Neuronal stem cell (in vitro differentiated cells): ENCODE measurements at regions not wholly inside any gene's neighbourhood (a gene's known extent, or its start where the extent isn't known, plus 50 kb on each side); places are given as distances from the start of the nearest gene placed in this dataset.
"Not testable (repeated sequence)": the region's sequence is repeated elsewhere in the genome, so short reads cannot be mapped to it uniquely, and the experiment has no call there.

ENCODE experiments used
- DNase-seq: peaks from one replicate; pipeline ENCODE4 v3.0.0-alpha.2; 2013; ENCODE audit warnings: low spot score
- H2AFZ ChIP-seq: one replicate; pipeline ENCODE4 v1.6.1; 2013; ENCODE audit warnings: mild to moderate bottlenecking, low read length, inconsistent platforms
- H2AK5ac ChIP-seq: 2 replicates; pipeline ENCODE4 v1.6.1; 2013; ENCODE audit warnings: low read depth, mild to moderate bottlenecking, inconsistent platforms, low read length, moderate library complexity, mixed read lengths
- H2BK120ac ChIP-seq: 2 replicates; pipeline ENCODE4 v1.6.1; 2013; ENCODE audit warnings: low read depth, mild to moderate bottlenecking, inconsistent platforms, low read length, moderate library complexity, mixed read lengths
- H2BK12ac ChIP-seq: one replicate; pipeline ENCODE4 v1.6.1; 2013; ENCODE audit warnings: low read length, inconsistent platforms
- H2BK15ac ChIP-seq: 2 replicates; pipeline ENCODE4 v1.6.1; 2013; ENCODE audit warnings: mild to moderate bottlenecking, low read length, inconsistent platforms, mixed read lengths
- H2BK5ac ChIP-seq: one replicate; pipeline ENCODE4 v1.6.1; 2013; ENCODE audit warnings: inconsistent platforms, mild to moderate bottlenecking, low read length, moderate library complexity
- H3K14ac ChIP-seq: one replicate; pipeline ENCODE4 v1.6.1; 2013; ENCODE audit warnings: low read length, inconsistent platforms
- H3K18ac ChIP-seq: 2 replicates; pipeline ENCODE4 v1.6.1; 2013; ENCODE audit warnings: low read length, inconsistent platforms
- H3K23ac ChIP-seq: 2 replicates; pipeline ENCODE4 v1.6.1; 2013; ENCODE audit warnings: low read depth, mild to moderate bottlenecking, mixed read lengths, low read length, inconsistent platforms; ENCODE audit not compliant: poor library complexity
- H3K27ac ChIP-seq: replicated peaks from 3 replicates; pipeline ENCODE4 v1.5.1; 2013; ENCODE audit warnings: low read length, inconsistent platforms
- H3K27me3 ChIP-seq, 3 experiments: 2 replicates each; pipeline ENCODE4 v1.6.1; 2013; ENCODE audit warnings: low read length in 3 of 3, mild to moderate bottlenecking in 2 of 3, inconsistent platforms in 1 of 3, low read depth in 1 of 3, mixed read lengths in 1 of 3, moderate library complexity in 1 of 3; ENCODE audit not compliant: control insufficient read depth in 3 of 3, insufficient read depth in 3 of 3
- H3K36me3 ChIP-seq, 2 donors: replicated peaks in 1 of 2; 2 replicates each; pipeline ENCODE4 v1.6.1; 2013; ENCODE audit warnings: low read length in 2 of 2; ENCODE audit not compliant: control insufficient read depth in 2 of 2, insufficient read depth in 2 of 2
- H3K4ac ChIP-seq: 2 replicates; pipeline ENCODE4 v1.6.1; 2013; ENCODE audit warnings: inconsistent platforms, mild to moderate bottlenecking, low read length, moderate library complexity
- H3K4me1 ChIP-seq, 2 donors: 1 replicate in 1 of 2; 2 replicates in 1 of 2; pipeline ENCODE4 v1.6.1; 2013; ENCODE audit warnings: low read length in 2 of 2, low read depth in 1 of 2; ENCODE audit not compliant: control insufficient read depth in 2 of 2, insufficient read depth in 1 of 2
- H3K4me2 ChIP-seq: one replicate; pipeline ENCODE4 v1.6.1; 2013; ENCODE audit warnings: mild to moderate bottlenecking, low read length, inconsistent platforms; ENCODE audit not compliant: insufficient read depth, poor library complexity, severe bottlenecking
- H3K4me3 ChIP-seq, 2 donors: 2 replicates each; pipeline ENCODE4 v1.5.1; 2013; ENCODE audit warnings: low read length in 2 of 2, mild to moderate bottlenecking in 2 of 2, inconsistent platforms in 1 of 2, moderate library complexity in 1 of 2
- H3K79me1 ChIP-seq: one replicate; pipeline ENCODE4 v1.6.1; 2013; ENCODE audit warnings: low read depth, mild to moderate bottlenecking, inconsistent platforms, low read length, moderate library complexity
- H3K9ac ChIP-seq: one replicate; pipeline ENCODE4 v1.6.1; 2013; ENCODE audit warnings: mild to moderate bottlenecking, low read depth, low read length, inconsistent platforms; ENCODE audit not compliant: poor library complexity
- H3K9me3 ChIP-seq, 2 donors: replicated peaks in 1 of 2; 2 replicates each; pipeline versions ENCODE3 to v1.6.1; 2013; ENCODE audit warnings: low read length in 2 of 2, mild to moderate bottlenecking in 2 of 2, inconsistent platforms in 1 of 2, low read depth in 1 of 2, mixed read lengths in 1 of 2, moderate library complexity in 1 of 2; ENCODE audit not compliant: control insufficient read depth in 2 of 2, insufficient read depth in 1 of 2
- H4K8ac ChIP-seq: one replicate; pipeline ENCODE4 v1.6.1; 2013; ENCODE audit warnings: low read depth, mild to moderate bottlenecking, inconsistent platforms, low read length, moderate library complexity
- H4K91ac ChIP-seq: one replicate; pipeline ENCODE4 v1.6.1; 2013; ENCODE audit warnings: low read length, low read depth, mild to moderate bottlenecking, inconsistent platforms; ENCODE audit not compliant: poor library complexity
- WGBS, 2 donors: extraction: QIAGEN DNeasy Blood & Tissue Kit; methylation state at CpG; one replicate each; pipeline ENCODE4 v1.1.7; 2013; ENCODE audit warnings: missing lambda C conversion rate in 2 of 2, mixed read lengths in 1 of 2; ENCODE audit not compliant: insufficient read length in 2 of 2, insufficient replicate concordance in 1 of 2; ENCODE audit errors: extremely low coverage in 2 of 2; 5-methylcytosine and 5-hydroxymethylcytosine counted together

- Histone ChIP-seq H3K14ac (no peak overlapping the region), H2BK120ac (no peak overlapping the region), H2BK12ac (no peak overlapping the region), H3K4me2 (no peak overlapping the region), H3K18ac (no peak overlapping the region), H3K23ac (no peak overlapping the region), H3K27ac (no peak overlapping the region), H2AFZ (no peak overlapping the region), H2AK5ac (no peak overlapping the region), H3K36me3 (no peaks in the 10 kb centered on the region), H3K27me3 (no peaks in the 10 kb centered on the region), H3K9ac (no peak overlapping the region), H2BK15ac (no peak overlapping the region), H3K79me1 (no peaks in the 10 kb centered on the region), H3K4ac (no peak overlapping the region), H4K8ac (no peak overlapping the region), H4K91ac (no peak overlapping the region), H3K4me1 (peaks cover 0 to 5% of the 10 kb centered on the region in 2 donors), H2BK5ac (no peak overlapping the region), H3K9me3 (peaks cover 3 to 40% of the 10 kb centered on the region in 2 donors), H3K4me3 (no peak overlapping the region)
- no peak for DNase-seq
- no CpG with 5 or more reads among the region's 2 CpGs for WGBS, 2 donors
Measured at GRCh38 chr10:91091780-91092179, 128.7 kb upstream of the PCGF5 start.

GRCh38 chr10:91096274-91096673 is 124.2 kb upstream of the PCGF5 start:
- Histone ChIP-seq H3K18ac (no peak overlapping the region), H3K14ac (no peak overlapping the region), H3K79me1 (no peaks in the 10 kb centered on the region), H4K91ac (no peak overlapping the region), H2BK5ac (no peak overlapping the region), H3K9ac (no peak overlapping the region), H3K36me3 (no peaks in the 10 kb centered on the region), H3K4me1 (no peaks in the 10 kb centered on the region), H3K4ac (no peak overlapping the region), H2AK5ac (no peak overlapping the region), H3K23ac (no peak overlapping the region), H4K8ac (no peak overlapping the region), H3K27ac (no peak overlapping the region), H3K9me3 (peaks cover 9 to 52% of the 10 kb centered on the region in 2 donors), H2BK15ac (no peak overlapping the region), H2BK120ac (no peak overlapping the region), H3K27me3 (no peaks in the 10 kb centered on the region), H3K4me3 (no peak overlapping the region), H2AFZ (no peak overlapping the region), H2BK12ac (no peak overlapping the region), H3K4me2 (no peak overlapping the region)
- no CpG with 5 or more reads among the region's 3 CpGs for WGBS, 2 donors
- DNase-seq: no peak

- H3K18ac ChIP-seq: no peak overlapping the region
- no peak overlapping the region for H4K8ac ChIP-seq
- H2BK12ac ChIP-seq: no peak overlapping the region
- no peak overlapping the region for H2BK15ac ChIP-seq
- H4K91ac ChIP-seq: no peak overlapping the region
- H3K79me1 ChIP-seq: no peaks in the 10 kb centered on the region
- H3K4me3 ChIP-seq: no peak overlapping the region
- H2AFZ ChIP-seq: no peak overlapping the region
- H3K9me3 ChIP-seq: peaks cover 9 to 45% of the 10 kb centered on the region in 2 donors
- H3K23ac ChIP-seq: no peak overlapping the region
- no peak overlapping the region for H3K4me2 ChIP-seq
- H3K4me1 ChIP-seq: no peaks in the 10 kb centered on the region
- no peak overlapping the region for H3K4ac ChIP-seq
- H2AK5ac ChIP-seq: no peak overlapping the region
- no peaks in the 10 kb centered on the region for H3K36me3 ChIP-seq
- H3K9ac ChIP-seq: no peak overlapping the region
- H3K27ac ChIP-seq: no peak overlapping the region
- H3K14ac ChIP-seq: no peak overlapping the region
- no peak overlapping the region for H2BK120ac ChIP-seq
- DNase-seq: no peak
- H2BK5ac ChIP-seq: no peak overlapping the region
- no peaks in the 10 kb centered on the region for H3K27me3 ChIP-seq
Measured at GRCh38 chr10:91097313-91097712, 123.2 kb upstream of the PCGF5 start.

GRCh38 chr10:91098021-91098420 is 122.4 kb upstream of the PCGF5 start:
- H2BK5ac ChIP-seq, H3K14ac ChIP-seq, DNase-seq, H3K4ac ChIP-seq, H3K4me2 ChIP-seq, H3K9ac ChIP-seq, H3K79me1 ChIP-seq, H3K27me3 ChIP-seq, H3K27ac ChIP-seq, H4K8ac ChIP-seq, H3K18ac ChIP-seq, H4K91ac ChIP-seq, H3K4me3 ChIP-seq, H3K4me1 ChIP-seq, H2AK5ac ChIP-seq, H2BK12ac ChIP-seq, H3K36me3 ChIP-seq, H2BK15ac ChIP-seq, H2AFZ ChIP-seq, H2BK120ac ChIP-seq, H3K23ac ChIP-seq: not testable (repeated sequence)
- WGBS, 2 donors: no CpG with 5 or more reads among the region's 2 CpGs
- peaks cover 8 to 38% of the 10 kb centered on the region in 2 donors for H3K9me3 ChIP-seq
